HG02759 (cell line): ENCODE measurements at regions not wholly inside any gene's neighbourhood (a gene's known extent, or its start where the extent isn't known, plus 50 kb on each side); places are given as distances from the start of the nearest gene placed in this dataset.

Source experiments
- ATAC-seq: cut with Tn5 transposase; IDR thresholded peaks from one replicate; pipeline ENCODE4 v1.9.1; 2021; ENCODE audit warnings: mild to moderate bottlenecking, moderate library complexity; ENCODE audit not compliant: unreplicated experiment

DNA sequence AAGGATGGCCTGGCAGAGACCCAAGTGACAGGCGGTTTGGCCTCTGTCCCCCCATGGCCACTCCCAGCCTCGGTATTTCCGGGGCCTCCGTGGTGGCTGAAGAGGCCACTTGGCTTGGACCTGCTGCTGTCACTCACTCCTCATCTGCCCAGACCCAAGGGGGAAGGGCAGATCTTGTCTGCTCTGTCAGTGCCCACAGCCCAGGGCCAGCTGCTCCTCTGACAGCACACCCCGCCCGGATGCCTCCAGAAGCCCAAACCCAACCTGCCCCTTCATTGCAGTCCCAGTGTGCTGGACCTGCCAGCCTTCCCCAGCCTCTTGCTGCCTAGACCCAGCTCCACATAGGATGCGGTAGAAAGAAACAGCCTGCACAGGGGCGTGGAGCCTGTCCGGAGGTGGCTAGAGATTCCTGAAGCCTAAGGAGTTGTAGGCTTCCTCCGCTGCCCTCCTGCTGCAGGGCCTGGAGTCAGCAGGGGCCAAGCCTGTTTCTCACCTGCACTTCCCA, 52.0 kb downstream of the MAGEF1 start:
- ATAC-seq: no peak

DNA sequence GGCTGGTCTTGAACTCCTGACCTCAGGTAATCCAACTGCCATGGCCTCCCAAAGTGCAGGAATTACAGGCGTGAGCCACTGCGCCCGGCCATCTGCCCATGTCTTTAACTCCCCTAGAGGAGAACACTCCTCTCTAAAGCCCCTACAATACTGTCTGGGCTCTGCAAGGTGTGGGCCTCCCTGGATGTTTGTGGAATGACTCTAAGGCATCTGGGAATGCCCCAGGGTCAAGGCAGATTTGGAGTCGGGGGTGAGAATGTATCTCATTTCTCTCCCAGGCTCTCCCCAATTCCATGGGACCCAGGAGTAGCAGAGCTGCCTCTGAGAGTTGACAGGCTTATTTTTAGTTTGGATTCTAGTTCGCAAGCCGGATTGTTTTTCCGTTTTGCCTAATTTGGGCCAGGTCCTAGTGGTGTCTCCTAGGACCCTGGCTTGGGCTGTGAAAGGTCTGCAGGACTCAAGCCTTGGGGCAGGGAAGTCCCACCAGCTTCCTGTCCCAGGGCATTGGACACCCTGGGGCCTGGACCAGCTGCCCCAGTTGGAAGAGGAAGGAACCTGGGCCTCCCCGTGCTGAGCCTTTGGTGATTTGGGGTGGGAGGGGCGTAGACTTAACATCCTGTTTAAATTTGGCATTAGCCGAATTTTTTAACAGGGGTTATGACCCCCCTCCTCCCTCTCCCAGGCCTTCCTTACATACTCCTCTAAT, 53.5 kb downstream of the MAGEF1 start:
- no peak for ATAC-seq

DNA sequence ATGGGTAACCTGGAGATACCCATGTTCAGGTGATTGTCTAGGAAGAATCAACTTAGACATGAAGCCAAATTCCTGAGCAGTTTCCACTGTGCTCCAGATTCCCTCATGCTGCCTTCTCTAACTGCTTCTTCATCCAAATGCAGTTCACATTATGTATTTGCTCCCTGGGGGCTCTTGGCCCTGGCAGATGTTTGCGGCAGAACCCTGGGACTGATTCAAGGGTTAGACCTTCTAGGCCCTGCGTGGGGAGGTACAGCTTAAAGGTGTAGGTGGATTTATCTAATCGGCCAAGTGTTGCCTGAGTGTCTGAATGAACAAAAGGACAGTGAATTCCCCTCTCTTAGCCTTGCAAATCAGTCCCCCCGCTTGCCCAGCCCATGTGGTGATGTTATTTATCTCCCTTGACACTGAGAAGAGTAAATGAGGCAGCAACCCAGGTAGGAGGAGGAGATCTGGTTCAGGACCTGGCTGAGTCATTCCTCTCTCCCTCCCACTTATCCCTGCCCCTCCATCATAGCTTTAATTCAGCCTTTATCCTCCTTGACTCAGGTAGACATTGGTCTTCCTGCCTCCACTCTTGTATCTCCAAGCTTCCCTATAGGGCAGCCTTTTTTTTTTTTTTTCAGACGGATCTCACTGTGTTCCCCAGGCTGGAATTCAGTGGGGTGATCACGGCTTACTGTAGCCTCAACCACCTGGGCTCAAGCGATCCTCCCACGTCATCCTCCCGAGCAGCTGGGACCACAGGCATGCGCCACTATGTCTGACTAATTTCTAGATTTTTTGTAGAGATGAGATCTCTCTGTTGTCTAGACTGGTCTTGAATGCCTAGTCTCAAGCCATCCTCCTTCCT, 54.8 kb downstream of the MAGEF1 start:
- peak; percentile 86 for ATAC-seq

- no peak for ATAC-seq
Observed at GRCh38 chr3:184656458-184656828, 55.4 kb downstream of the MAGEF1 start.

DNA sequence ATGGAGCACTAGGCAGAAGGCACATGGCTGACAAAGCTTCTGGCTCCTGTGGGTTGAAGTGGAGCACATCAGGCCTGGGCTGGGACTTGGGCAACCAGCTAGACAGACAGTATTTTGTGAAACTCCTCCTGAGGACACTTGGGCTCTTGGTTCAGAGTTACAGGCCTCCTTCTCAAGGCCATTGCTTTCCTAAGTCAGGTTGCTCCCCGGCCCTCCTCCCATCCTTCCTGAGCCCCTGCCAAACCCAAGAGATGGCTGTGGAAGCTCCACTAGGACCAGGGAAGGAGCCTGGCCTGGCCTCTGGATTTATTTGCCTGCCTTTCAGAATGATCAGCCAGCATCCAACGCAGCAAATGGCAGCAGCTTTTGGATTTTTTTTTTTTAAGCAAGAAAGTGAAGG, 56.3 kb downstream of the MAGEF1 start:
- ATAC-seq: no peak

GRCh38 chr3:184654375-184654774, 57.5 kb downstream of the MAGEF1 start:
- no peak for ATAC-seq

- ATAC-seq: no peak
Observed at GRCh38 chr3:184652465-184652864, 59.4 kb downstream of the MAGEF1 start.

GRCh38 chr3:184651904-184652303, 60.0 kb downstream of the MAGEF1 start:
- ATAC-seq: no peak

GRCh38 chr3:184648636-184649035, 63.2 kb downstream of the MAGEF1 start:
- ATAC-seq: no peak

DNA sequence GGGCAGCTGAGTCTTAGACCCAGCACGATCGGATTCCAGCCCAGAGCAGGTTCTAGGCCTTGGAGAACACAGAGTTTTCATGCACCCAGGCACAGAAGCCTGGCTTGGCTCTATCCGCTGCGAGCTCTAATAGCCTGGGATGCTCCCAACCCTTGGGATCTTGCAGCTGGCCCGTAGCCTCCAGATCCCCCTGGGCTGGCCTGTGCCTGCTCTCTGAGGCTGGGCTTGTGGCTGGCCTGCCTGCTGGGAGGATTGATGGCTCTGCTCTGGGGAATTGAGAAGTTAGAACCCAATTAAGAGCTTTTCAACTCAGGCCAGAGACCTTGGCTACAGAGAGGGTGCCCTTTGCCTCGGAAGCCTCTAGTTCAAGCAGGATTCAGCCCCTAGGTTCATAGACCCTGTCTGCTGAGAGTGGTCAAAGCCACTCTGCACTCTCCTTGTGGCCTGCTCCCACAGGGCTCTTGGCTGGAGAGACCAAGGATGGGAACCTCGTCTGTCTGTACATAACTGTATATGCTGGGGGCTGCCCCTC, 64.4 kb downstream of the MAGEF1 start:
- no peak for ATAC-seq

- ATAC-seq: no peak
Observed at GRCh38 chr3:184645336-184645735, 66.5 kb downstream of the MAGEF1 start.

GRCh38 chr3:184643442-184643841, 68.4 kb downstream of the MAGEF1 start:
- ATAC-seq: no peak

DNA sequence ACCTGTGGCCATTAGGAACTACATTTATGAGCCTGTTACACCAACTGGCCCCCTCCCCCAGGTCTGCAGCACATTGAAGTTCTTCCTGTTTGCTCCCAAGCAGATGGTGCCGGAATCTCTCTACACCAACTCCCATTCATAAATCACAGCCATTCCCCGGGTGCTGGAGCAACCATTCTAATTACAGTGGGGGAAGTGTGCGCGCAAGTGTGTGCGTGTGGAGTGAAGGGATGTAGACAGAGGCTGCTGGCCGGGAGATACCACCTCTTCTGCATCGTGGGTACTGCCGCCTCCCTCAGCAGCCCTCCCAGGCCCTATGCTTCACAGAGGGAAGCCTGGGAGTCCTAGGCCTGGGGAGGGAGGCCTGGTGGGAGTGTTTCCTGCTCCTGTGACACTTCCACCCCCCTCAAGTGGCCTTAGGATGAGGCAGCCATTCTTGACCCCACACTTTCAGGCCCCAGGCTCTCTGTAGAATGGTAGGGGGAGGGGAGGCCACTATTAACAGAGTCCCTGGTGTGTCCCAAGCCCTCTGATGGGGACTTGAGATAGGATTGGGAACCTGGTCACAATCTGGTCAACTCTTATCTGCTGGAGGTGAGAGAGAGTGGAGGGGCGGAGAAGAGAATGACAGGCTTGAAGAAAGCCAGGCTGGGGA, 69.1 kb downstream of the MAGEF1 start:
- no peak for ATAC-seq

- ATAC-seq: no peak
Observed at GRCh38 chr3:184641430-184641829, 70.4 kb downstream of the MAGEF1 start.

DNA sequence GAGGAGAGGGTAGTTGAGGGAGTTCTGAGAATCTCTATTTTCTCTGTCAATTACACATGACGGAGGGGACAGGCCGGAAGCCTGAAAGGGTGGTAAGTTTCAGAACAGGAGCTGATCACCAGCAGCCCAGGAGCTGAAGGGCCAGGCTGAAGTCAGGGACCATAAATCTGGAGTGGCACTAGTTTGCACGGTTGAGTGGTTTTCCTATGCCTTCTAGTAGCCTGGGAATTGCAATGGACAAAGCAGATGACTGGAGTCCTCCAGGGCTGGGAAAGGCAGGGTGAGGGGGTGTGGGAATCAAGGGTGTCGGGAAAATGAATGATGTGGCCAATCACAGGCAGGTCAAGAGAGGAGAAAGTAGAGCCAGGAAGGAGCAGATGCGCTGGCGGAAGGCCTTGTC, 72.5 kb downstream of the MAGEF1 start:
- ATAC-seq: no peak

- ATAC-seq: no peak
Observed at GRCh38 chr3:184637705-184638104, 74.2 kb downstream of the MAGEF1 start.

DNA sequence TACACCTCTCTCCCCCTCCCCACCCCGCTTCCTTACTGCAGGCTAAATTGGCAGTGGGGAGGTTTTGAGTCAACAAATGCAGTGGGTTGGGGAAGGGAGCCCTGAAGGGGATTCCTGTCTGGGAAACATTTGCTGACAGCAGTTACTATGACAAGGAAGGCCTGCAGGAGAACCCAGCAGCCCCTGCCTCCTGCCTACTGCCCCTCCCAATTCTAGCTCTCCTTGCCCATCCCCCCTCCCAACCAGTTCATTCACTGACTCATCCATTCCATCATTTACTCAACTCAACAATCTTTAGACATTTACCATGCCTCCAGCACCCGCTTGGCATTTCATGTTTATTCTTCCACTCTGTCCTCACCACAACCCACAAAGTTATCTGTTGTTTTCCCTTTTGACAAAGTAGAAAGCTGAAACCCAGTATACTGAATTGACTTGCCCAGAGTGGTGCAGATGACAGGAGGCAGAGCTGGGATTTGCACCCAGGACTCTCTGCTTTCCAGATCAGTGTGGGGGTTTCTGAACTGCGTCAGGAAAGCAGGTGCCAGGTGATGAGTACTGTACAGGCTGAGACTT, 75.0 kb downstream of the MAGEF1 start:
- ATAC-seq: no peak

DNA sequence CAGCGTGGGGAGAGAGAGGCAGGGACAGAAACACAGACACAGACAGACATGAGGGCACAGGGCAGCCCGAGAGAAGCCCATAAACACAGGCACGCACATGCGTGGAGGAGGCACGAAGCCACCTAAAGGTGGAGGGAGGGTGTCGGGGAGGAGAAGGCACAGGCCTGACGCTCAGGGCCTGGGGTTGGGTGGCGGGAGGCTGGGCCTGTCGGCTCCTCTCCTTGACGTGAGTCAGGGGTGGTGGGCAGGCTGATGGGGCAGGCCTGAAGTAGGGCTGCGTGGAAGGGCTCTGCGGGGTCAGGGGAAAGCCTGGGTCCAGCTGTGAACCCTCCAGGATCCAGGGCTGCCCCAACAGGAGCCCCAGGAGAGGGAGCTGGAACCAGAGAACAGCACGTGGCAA, 74.2 kb downstream of the EPHB3 start:
- ATAC-seq: no peak

DNA sequence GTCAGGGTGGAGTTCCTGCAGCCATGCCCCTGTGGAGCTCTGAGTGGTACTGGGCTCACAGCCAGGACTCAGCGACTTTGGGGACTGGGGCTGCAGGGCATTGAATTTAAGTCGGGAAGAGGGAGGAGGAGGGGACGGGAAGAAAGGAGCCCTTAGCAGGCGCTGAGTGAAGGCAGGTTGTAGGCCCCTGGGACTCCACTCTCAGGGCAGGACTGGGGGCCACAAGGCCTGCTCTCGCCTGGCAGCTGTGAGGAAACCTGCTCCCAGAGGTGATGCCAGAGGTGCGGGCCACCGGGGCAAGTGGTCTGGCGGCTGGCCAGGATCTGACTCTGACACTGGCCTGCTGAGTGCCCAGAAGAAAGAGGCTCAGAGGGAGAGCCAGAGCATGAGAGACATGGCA, 73.5 kb downstream of the EPHB3 start:
- ATAC-seq: no peak

DNA sequence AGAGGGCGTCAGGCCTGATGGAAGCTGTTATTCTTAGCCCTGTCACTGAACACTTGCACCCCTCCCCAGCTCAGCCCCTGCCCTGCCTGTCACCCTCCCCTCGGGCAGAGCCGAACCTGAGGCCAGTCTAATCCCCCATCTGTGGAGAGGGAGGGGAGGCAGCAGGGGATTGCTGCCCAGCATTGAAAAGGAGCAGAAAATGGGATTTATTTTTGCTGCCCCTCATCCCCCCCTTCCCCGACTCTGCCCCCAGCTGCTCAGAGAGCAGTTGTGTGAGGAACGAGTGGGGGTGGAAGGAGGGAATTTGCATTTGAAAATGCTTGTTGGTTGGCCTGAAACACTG, 71.6 kb downstream of the EPHB3 start:
- no peak for ATAC-seq

- no peak for ATAC-seq
Observed at GRCh38 chr3:184632551-184633236, 71.1 kb downstream of the EPHB3 start.
